ENCODE measurements at regions not wholly inside any gene's neighbourhood (a gene's known extent, or its start where the extent isn't known, plus 50 kb on each side); places are given as distances from the start of the nearest gene placed in this dataset.

- Histone ChIP-seq H3K4me1 (ENCODE audit: control insufficient read depth, insufficient read depth, low read length, poor library complexity, severe bottlenecking) (no peaks in the 10 kb centered on the region), H3K36me3 (ENCODE audit: control insufficient read depth, insufficient read depth, low read length) (no peaks in the 10 kb centered on the region), H3K4me3 (ENCODE audit: low read depth, low read length) (no peak overlapping the region), H3K27ac (ENCODE audit: insufficient read depth, low read length, poor library complexity, severe bottlenecking) (no peak overlapping the region), H3K27me3 (ENCODE audit: control insufficient read depth, insufficient read depth, low read length) (no peaks in the 10 kb centered on the region), H3K9me3 (ENCODE audit: control insufficient read depth in 2 of 2, low read length in 2 of 2) (no peaks in the 10 kb centered on the region)
- no peak overlapping the region for H3K4me3 Mint-ChIP-seq
- peaks cover 0 to 4% (median 0%) of the 10 kb centered on the region in 7 donors for H3K9me3 Mint-ChIP-seq
- H3K27me3 Mint-ChIP-seq, result no peaks in the 10 kb centered on the region
- H3K27ac Mint-ChIP-seq, result no peak overlapping the region
- no peak for ATAC-seq (ENCODE audit: low read depth in 2 of 2)
- no peaks in the 10 kb centered on the region for H3K4me1 Mint-ChIP-seq
- no peak for DNase-seq
- no peaks in the 10 kb centered on the region for H3K36me3 Mint-ChIP-seq
Measured at GRCh38 chr5:38207343-38207742, 51.0 kb upstream of the EGFLAM start.

GRCh38 chr5:38202741-38203140 lies 55.6 kb upstream of the EGFLAM start:
- Mint-ChIP-seq H3K4me3 (no peak overlapping the region), H3K36me3 (no peaks in the 10 kb centered on the region), H3K9me3 (peaks cover 0 to 2% (median 0%) of the 10 kb centered on the region in 7 donors), H3K4me1 (no peaks in the 10 kb centered on the region), H3K27ac (no peak overlapping the region), H3K27me3 (no peaks in the 10 kb centered on the region)
- DNase-seq (no peak), ATAC-seq (ENCODE audit: low read depth in 2 of 2) (no peak)
- Histone ChIP-seq H3K4me3 (ENCODE audit: low read depth, low read length) (no peak overlapping the region), H3K9me3 (ENCODE audit: control insufficient read depth in 2 of 2, low read length in 2 of 2) (no peaks in the 10 kb centered on the region), H3K27ac (ENCODE audit: insufficient read depth, low read length, poor library complexity, severe bottlenecking) (no peak overlapping the region), H3K36me3 (ENCODE audit: control insufficient read depth, insufficient read depth, low read length) (no peaks in the 10 kb centered on the region), H3K4me1 (ENCODE audit: control insufficient read depth, insufficient read depth, low read length, poor library complexity, severe bottlenecking) (no peaks in the 10 kb centered on the region), H3K27me3 (ENCODE audit: control insufficient read depth, insufficient read depth, low read length) (no peaks in the 10 kb centered on the region)

DNA sequence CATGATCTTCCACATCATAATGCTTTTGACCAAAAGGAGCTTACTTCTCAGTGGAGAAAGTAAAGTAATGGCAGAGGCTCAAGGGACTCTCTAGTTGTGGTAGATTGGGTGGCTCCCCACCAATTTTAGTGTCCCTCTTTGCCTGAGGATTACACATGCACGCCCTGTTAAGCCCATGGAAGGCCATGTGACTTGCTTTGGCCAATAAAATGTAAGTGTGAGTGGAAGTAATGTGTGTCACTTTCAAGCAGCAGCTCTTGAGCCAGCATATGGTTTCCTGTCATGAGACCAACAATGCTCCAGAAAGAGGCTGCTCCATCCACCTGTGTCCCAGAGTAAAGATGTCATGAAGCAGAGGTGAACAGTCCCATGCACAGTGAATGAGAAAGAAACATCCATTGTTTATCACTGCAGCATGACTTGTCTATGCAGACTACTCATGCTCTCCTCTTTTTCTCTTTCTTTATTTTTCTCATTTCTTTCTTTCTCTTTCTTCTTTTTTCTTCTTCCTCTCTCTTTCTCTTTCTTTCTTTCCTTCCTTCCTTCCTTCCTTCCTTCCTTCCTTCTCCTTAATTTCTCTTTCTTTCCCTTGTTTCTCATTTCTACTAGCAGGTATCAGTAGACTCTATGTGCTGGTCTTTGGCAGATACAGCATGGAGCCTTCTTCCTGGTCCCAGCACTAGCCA lies 57.3 kb upstream of the EGFLAM start:
- Histone ChIP-seq H3K27ac (ENCODE audit: insufficient read depth, low read length, poor library complexity, severe bottlenecking) (no peak overlapping the region), H3K27me3 (ENCODE audit: control insufficient read depth, insufficient read depth, low read length) (no peaks in the 10 kb centered on the region), H3K4me3 (ENCODE audit: low read depth, low read length) (no peak overlapping the region), H3K36me3 (ENCODE audit: control insufficient read depth, insufficient read depth, low read length) (no peaks in the 10 kb centered on the region), H3K4me1 (ENCODE audit: control insufficient read depth, insufficient read depth, low read length, poor library complexity, severe bottlenecking) (no peaks in the 10 kb centered on the region), H3K9me3 (ENCODE audit: control insufficient read depth in 2 of 2, low read length in 2 of 2) (no peaks in the 10 kb centered on the region)
- ATAC-seq (ENCODE audit: low read depth in 2 of 2) (no peak), DNase-seq (no peak)
- H3K4me3 Mint-ChIP-seq, result no peak overlapping the region
- peaks cover 0 to 2% (median 0%) of the 10 kb centered on the region in 7 donors for H3K9me3 Mint-ChIP-seq
- H3K4me1 Mint-ChIP-seq, result no peaks in the 10 kb centered on the region
- no peaks in the 10 kb centered on the region for H3K36me3 Mint-ChIP-seq
- H3K27ac Mint-ChIP-seq, result no peak overlapping the region
- peaks cover under 1% of the 10 kb centered on the region for H3K27me3 Mint-ChIP-seq

DNA sequence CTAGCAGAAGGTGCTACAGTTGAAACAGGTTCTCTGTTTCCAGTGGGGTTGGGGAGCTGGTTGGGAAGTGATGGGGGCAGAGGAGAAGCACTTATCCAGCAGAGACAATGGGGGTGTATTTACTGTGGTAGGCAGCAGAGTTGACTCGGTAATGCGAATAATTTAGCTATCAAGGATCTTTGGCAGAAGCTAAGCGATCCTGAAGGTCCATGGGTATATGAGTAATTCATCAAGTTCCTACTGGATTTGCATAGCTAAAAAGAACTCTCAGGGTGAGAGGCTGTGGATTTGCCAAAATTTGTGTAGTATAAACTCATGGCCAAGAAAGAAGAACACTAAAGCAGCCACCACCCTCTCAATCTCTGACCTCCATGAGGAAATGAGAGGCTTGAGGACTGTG lies 61.2 kb upstream of the EGFLAM start:
- Mint-ChIP-seq H3K4me3 (no peak overlapping the region), H3K27ac (no peak overlapping the region), H3K9me3 (peaks cover 0 to 2% (median 0%) of the 10 kb centered on the region in 7 donors), H3K36me3 (no peaks in the 10 kb centered on the region), H3K27me3 (peaks cover 18% of the 10 kb centered on the region), H3K4me1 (peaks cover 0 to 3% (median 0%) of the 10 kb centered on the region in 4 donors)
- Histone ChIP-seq H3K27me3 (ENCODE audit: control insufficient read depth, insufficient read depth, low read length) (no peaks in the 10 kb centered on the region), H3K36me3 (ENCODE audit: control insufficient read depth, insufficient read depth, low read length) (no peaks in the 10 kb centered on the region), H3K4me3 (ENCODE audit: low read depth, low read length) (no peak overlapping the region), H3K9me3 (ENCODE audit: control insufficient read depth in 2 of 2, low read length in 2 of 2) (no peaks in the 10 kb centered on the region), H3K4me1 (ENCODE audit: control insufficient read depth, insufficient read depth, low read length, poor library complexity, severe bottlenecking) (no peaks in the 10 kb centered on the region), H3K27ac (ENCODE audit: insufficient read depth, low read length, poor library complexity, severe bottlenecking) (no peak overlapping the region)
- DNase-seq (no peak), ATAC-seq (ENCODE audit: low read depth in 2 of 2) (no peak)

DNA sequence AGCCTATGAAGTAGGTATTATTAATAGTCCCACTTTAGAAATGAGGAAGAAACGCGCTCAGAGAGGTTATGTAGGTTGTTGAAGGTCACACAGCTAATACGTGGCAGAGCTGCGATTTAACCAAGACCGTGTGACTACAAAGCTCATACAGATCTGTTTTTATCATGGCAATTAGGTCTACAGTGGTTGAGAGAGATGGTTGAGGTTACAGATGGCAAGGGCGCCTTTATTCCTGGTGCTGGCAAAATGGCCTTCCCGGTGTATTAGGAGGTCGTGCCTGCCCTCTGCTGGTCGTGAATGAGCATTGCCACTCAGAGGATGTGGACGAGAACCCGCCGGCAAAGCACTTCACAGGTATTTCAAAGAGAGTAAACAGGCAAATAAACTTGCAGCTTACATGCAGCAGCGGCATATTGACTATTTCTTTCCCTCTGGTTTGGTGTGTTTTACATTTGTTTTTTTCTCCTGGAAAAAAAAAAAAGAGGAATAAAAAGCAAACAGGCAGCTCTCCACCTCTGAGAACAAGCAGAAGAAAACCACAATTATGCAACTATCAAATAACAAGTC lies 65.3 kb upstream of the EGFLAM start:
- no peak overlapping the region for H3K27ac Mint-ChIP-seq
- H3K4me3 Mint-ChIP-seq, result no peak overlapping the region
- DNase-seq (peak; percentile 19 to 59 (median 20)), ATAC-seq (ENCODE audit: low read depth in 2 of 2) (peak in 1 of 2 donors; percentile 41)
- H3K36me3 Mint-ChIP-seq, result no peaks in the 10 kb centered on the region
- H3K27ac ChIP-seq (ENCODE audit: insufficient read depth, low read length, poor library complexity, severe bottlenecking), result no peak overlapping the region
- no peaks in the 10 kb centered on the region for H3K9me3 ChIP-seq (ENCODE audit: control insufficient read depth in 2 of 2, low read length in 2 of 2)
- peaks cover 0 to 3% (median 0%) of the 10 kb centered on the region in 4 donors for H3K4me1 Mint-ChIP-seq
- H3K4me3 ChIP-seq (ENCODE audit: low read depth, low read length), result no peak overlapping the region
- no peaks in the 10 kb centered on the region for H3K36me3 ChIP-seq (ENCODE audit: control insufficient read depth, insufficient read depth, low read length)
- H3K27me3 ChIP-seq (ENCODE audit: control insufficient read depth, insufficient read depth, low read length), result no peaks in the 10 kb centered on the region
- H3K27me3 Mint-ChIP-seq, result peaks cover 18% of the 10 kb centered on the region
- peaks cover 0 to 6% (median 0%) of the 10 kb centered on the region in 7 donors for H3K9me3 Mint-ChIP-seq
- no peaks in the 10 kb centered on the region for H3K4me1 ChIP-seq (ENCODE audit: control insufficient read depth, insufficient read depth, low read length, poor library complexity, severe bottlenecking)

DNA sequence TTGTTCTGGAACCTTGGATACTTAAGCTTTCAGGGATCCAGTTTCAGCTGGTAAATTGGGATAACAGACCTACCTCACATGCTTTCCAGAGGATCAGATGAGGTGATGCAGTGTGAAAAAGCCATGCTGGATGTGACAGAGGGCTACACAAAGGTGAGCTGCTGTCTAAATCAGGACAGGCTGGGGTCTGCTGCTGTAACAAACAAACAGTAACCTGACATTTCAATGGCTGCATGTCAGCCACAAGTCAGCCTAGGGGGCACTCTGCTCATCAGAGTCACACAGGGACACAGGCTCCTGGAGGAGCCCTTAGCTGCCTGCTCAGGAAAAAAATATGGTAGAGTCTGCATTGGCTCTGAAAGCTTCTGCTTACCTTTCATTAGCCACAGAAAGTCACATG lies 66.7 kb upstream of the EGFLAM start:
- no peaks in the 10 kb centered on the region for H3K36me3 ChIP-seq (ENCODE audit: control insufficient read depth, insufficient read depth, low read length)
- H3K27ac ChIP-seq (ENCODE audit: insufficient read depth, low read length, poor library complexity, severe bottlenecking), result no peak overlapping the region
- no peak for ATAC-seq (ENCODE audit: low read depth in 2 of 2)
- peaks cover 18% of the 10 kb centered on the region for H3K27me3 Mint-ChIP-seq
- H3K4me1 ChIP-seq (ENCODE audit: control insufficient read depth, insufficient read depth, low read length, poor library complexity, severe bottlenecking), result no peaks in the 10 kb centered on the region
- no peaks in the 10 kb centered on the region for H3K27me3 ChIP-seq (ENCODE audit: control insufficient read depth, insufficient read depth, low read length)
- H3K9me3 Mint-ChIP-seq, result peaks cover 0 to 6% (median 0%) of the 10 kb centered on the region in 7 donors
- H3K4me1 Mint-ChIP-seq, result peaks cover 0 to 3% (median 0%) of the 10 kb centered on the region in 4 donors
- H3K36me3 Mint-ChIP-seq, result no peaks in the 10 kb centered on the region
- no peak overlapping the region for H3K4me3 Mint-ChIP-seq
- H3K4me3 ChIP-seq (ENCODE audit: low read depth, low read length), result no peak overlapping the region
- no peak for DNase-seq
- H3K27ac Mint-ChIP-seq, result no peak overlapping the region
- H3K9me3 ChIP-seq (ENCODE audit: control insufficient read depth in 2 of 2, low read length in 2 of 2), result no peaks in the 10 kb centered on the region

- no peak overlapping the region for H3K4me3 Mint-ChIP-seq
- peaks cover 0 to 3% (median 0%) of the 10 kb centered on the region in 4 donors for H3K4me1 Mint-ChIP-seq
Measured at GRCh38 chr5:38190111-38190510, 68.2 kb upstream of the EGFLAM start.

GRCh38 chr5:38189081-38189504 lies 69.3 kb upstream of the EGFLAM start:
- Mint-ChIP-seq H3K27ac (no peak overlapping the region), H3K27me3 (peaks cover 6% of the 10 kb centered on the region), H3K4me1 (peaks cover 0 to 3% (median 0%) of the 10 kb centered on the region in 4 donors), H3K9me3 (peaks cover 0 to 6% (median 0%) of the 10 kb centered on the region in 7 donors), H3K4me3 (no peak overlapping the region), H3K36me3 (no peaks in the 10 kb centered on the region)
- no peak for ATAC-seq (ENCODE audit: low read depth in 2 of 2)
- Histone ChIP-seq H3K27me3 (ENCODE audit: control insufficient read depth, insufficient read depth, low read length) (no peaks in the 10 kb centered on the region), H3K4me3 (ENCODE audit: low read depth, low read length) (no peak overlapping the region), H3K9me3 (ENCODE audit: control insufficient read depth in 2 of 2, low read length in 2 of 2) (no peaks in the 10 kb centered on the region), H3K36me3 (ENCODE audit: control insufficient read depth, insufficient read depth, low read length) (no peaks in the 10 kb centered on the region), H3K27ac (ENCODE audit: insufficient read depth, low read length, poor library complexity, severe bottlenecking) (no peak overlapping the region), H3K4me1 (ENCODE audit: control insufficient read depth, insufficient read depth, low read length, poor library complexity, severe bottlenecking) (no peaks in the 10 kb centered on the region)
- no peak for DNase-seq

More at GRCh38 chr5:38190111-38190510, 68.2 kb upstream of the EGFLAM start:
- Histone ChIP-seq H3K36me3 (ENCODE audit: control insufficient read depth, insufficient read depth, low read length) (no peaks in the 10 kb centered on the region), H3K27ac (ENCODE audit: insufficient read depth, low read length, poor library complexity, severe bottlenecking) (no peak overlapping the region), H3K9me3 (ENCODE audit: control insufficient read depth in 2 of 2, low read length in 2 of 2) (no peaks in the 10 kb centered on the region), H3K27me3 (ENCODE audit: control insufficient read depth, insufficient read depth, low read length) (no peaks in the 10 kb centered on the region), H3K4me1 (ENCODE audit: control insufficient read depth, insufficient read depth, low read length, poor library complexity, severe bottlenecking) (no peaks in the 10 kb centered on the region), H3K4me3 (ENCODE audit: low read depth, low read length) (no peak overlapping the region)
- no peak for ATAC-seq (ENCODE audit: low read depth in 2 of 2)
- Mint-ChIP-seq H3K27ac (no peak overlapping the region), H3K9me3 (peaks cover 0 to 6% (median 0%) of the 10 kb centered on the region in 7 donors), H3K27me3 (peaks cover 8% of the 10 kb centered on the region), H3K36me3 (no peaks in the 10 kb centered on the region)
- no peak for DNase-seq

Measured in CD4-positive, CD25-positive, alpha-beta regulatory T cell (primary cell).